A549 (cell line): ENCODE measurements at regions not wholly inside any gene's neighbourhood (a gene's known extent, or its start where the extent isn't known, plus 50 kb on each side); places are given as distances from the start of the nearest gene placed in this dataset.

ENCODE experiments used
- ATAC-seq, 2 experiments: fragments of 200-7000 bp in 1 of 2; fragments of >200 bp in 1 of 2; cut with Nextera tagmentation in 1 of 2; cut with Tn5 transposase in 1 of 2; 3 replicates each; pipeline versions ENCODE4 v1.8.0 to v1.9.1; 2018 to 2020; ENCODE audit warnings: mild to moderate bottlenecking in 1 of 2, moderate library complexity in 1 of 2
- CTCF ChIA-PET: fragments of 300-600 bp; sonication (Branson Sonifier 250); formaldehyde crosslinking; extraction: SDS; loops from one replicate; lab custom pipeline; 2021; ENCODE audit warnings: antibody characterized with exemption, inconsistent platforms; lab: Yijun Ruan, JAX
- POLR2A ChIA-PET: fragments of 350-600 bp; formaldehyde crosslinking; extraction: SDS; loops from one replicate; lab custom pipeline; 2021; ENCODE audit warnings: antibody characterized with exemption, inconsistent platforms; lab: Yijun Ruan, JAX
- DNase-seq, 2 experiments: peaks; one replicate each; pipeline versions ENCODE4 v3.0.0 to v3.0.0-alpha.2; 2011 to 2016; ENCODE audit warnings: low read depth in 1 of 2, low spot score in 1 of 2
- FAIRE-seq: peaks from 2 replicates; lab custom pipeline; 2011; peaks lifted over from hg19 to GRCh38; lab: Jason Lieb, UNC
- H3K27ac ChIP-seq, 2 experiments: fragments of >200 bp; sonication (Bioruptor Twin); formaldehyde crosslinking; 3 replicates each; pipeline ENCODE4 v1.5.1; 2016 to 2017
- H3K4me1 ChIP-seq: fragments of >200 bp; sonication (Bioruptor Twin); formaldehyde crosslinking; 3 replicates; pipeline ENCODE4 v1.6.1; 2016
- H3K4me2 ChIP-seq: fragments of >200 bp; sonication (Bioruptor Twin); formaldehyde crosslinking; 3 replicates; pipeline ENCODE4 v1.6.1; 2016
- H3K4me3 ChIP-seq: fragments of >200 bp; sonication (Bioruptor Twin); formaldehyde crosslinking; 3 replicates; pipeline ENCODE4 v1.5.1; 2016
- H3K9me3 ChIP-seq: fragments of >200 bp; sonication (Bioruptor Twin); formaldehyde crosslinking; 3 replicates; pipeline ENCODE4 v1.6.1; 2016
- BCL3 ChIP-seq: fragments of >200 bp; sonication (Bioruptor Twin); formaldehyde crosslinking; IDR thresholded peaks from 3 replicates; pipeline ENCODE4 v1.6.1; 2016
- CBX2 ChIP-seq: fragments of 200-600 bp; sonication (generic); IDR thresholded peaks from 2 replicates; pipeline ENCODE4 v1.6.1; 2016; ENCODE audit warnings: low read depth, mild to moderate bottlenecking, borderline replicate concordance
- CBX8 ChIP-seq: fragments of 200-600 bp; sonication (generic); IDR thresholded peaks from 2 replicates; pipeline ENCODE4 v1.6.1; 2016
- CHD2 ChIP-seq: fragments of 150-350 bp; IDR thresholded peaks from 2 replicates; pipeline ENCODE4 v1.6.1; 2014; ENCODE audit warnings: low read length; ENCODE audit not compliant: partially characterized antibody
- EHMT2 ChIP-seq: fragments of 200-600 bp; sonication (generic); IDR thresholded peaks from 2 replicates; pipeline ENCODE4 v1.6.1; 2016; ENCODE audit warnings: antibody characterized with exemption, low read depth, mild to moderate bottlenecking, moderate library complexity
- ELK1 ChIP-seq: fragments of 150-350 bp; IDR thresholded peaks from 2 replicates; pipeline ENCODE4 v1.6.1; 2014; ENCODE audit warnings: low read depth, mild to moderate bottlenecking, low read length
- EP300 ChIP-seq, 2 experiments: fragments of >200 bp; sonication (Bioruptor Twin); formaldehyde crosslinking; IDR thresholded peaks; 2 replicates in 1 of 2; 3 replicates in 1 of 2; pipeline ENCODE4 v1.6.1; 2016 to 2017
- ESRRA ChIP-seq: fragments of 150-350 bp; IDR thresholded peaks from 2 replicates; pipeline ENCODE4 v1.6.1; 2014; ENCODE audit warnings: mild to moderate bottlenecking, low read length, borderline replicate concordance
- FOSL2 ChIP-seq, 2 experiments: fragments of 450-650 bp in 1 of 2; fragments of >200 bp in 1 of 2; sonication (Bioruptor Twin) in 1 of 2; formaldehyde crosslinking; IDR thresholded peaks; 2 replicates each; pipeline versions ENCODE4 v1.5.0 to v1.6.1; 2016 to 2020; ENCODE audit warnings: mild to moderate bottlenecking in 1 of 2, moderate library complexity in 1 of 2
- GATA3 ChIP-seq: IDR thresholded peaks from 2 replicates; pipeline ENCODE4 v1.6.1; 2012; ENCODE audit warnings: borderline replicate concordance
- HES2 ChIP-seq: fragments of >200 bp; sonication (Bioruptor Twin); formaldehyde crosslinking; IDR thresholded peaks from 2 replicates; pipeline ENCODE4 v1.6.1; 2016
- HMGXB4 ChIP-seq: fragments of 250-450 bp; sonication (Bioruptor Pico); IDR thresholded peaks from 2 replicates; pipeline ENCODE4 v1.5.0; 2021; ENCODE audit warnings: mild to moderate bottlenecking, moderate library complexity, borderline replicate concordance
- HOXB13 ChIP-seq: fragments of 250-450 bp; sonication (Bioruptor Pico); IDR thresholded peaks from 2 replicates; pipeline ENCODE4 v1.5.0; 2020; ENCODE audit warnings: low read depth, mild to moderate bottlenecking, moderate library complexity
- HOXB5 ChIP-seq: fragments of 250-450 bp; sonication (Bioruptor Pico); IDR thresholded peaks from 2 replicates; pipeline ENCODE4 v1.5.0; 2020; ENCODE audit warnings: mild to moderate bottlenecking, moderate library complexity
- JUN ChIP-seq, 2 experiments: fragments of >200 bp; sonication (Bioruptor Twin); formaldehyde crosslinking; IDR thresholded peaks; 2 replicates in 1 of 2; 3 replicates in 1 of 2; pipeline ENCODE4 v1.6.1; 2016 to 2017
- JUNB ChIP-seq: fragments of >200 bp; sonication (Bioruptor Twin); formaldehyde crosslinking; IDR thresholded peaks from 2 replicates; pipeline ENCODE4 v1.6.1; 2016
- KDM5A ChIP-seq: fragments of 200-600 bp; sonication (generic); IDR thresholded peaks from 2 replicates; pipeline ENCODE4 v1.6.1; 2016; ENCODE audit warnings: antibody characterized with exemption, mild to moderate bottlenecking
- MAX ChIP-seq: IDR thresholded peaks from 2 replicates; pipeline ENCODE4 v1.6.1; 2012
- MAZ ChIP-seq: fragments of 150-350 bp; IDR thresholded peaks from 2 replicates; pipeline ENCODE4 v1.6.1; 2014; ENCODE audit warnings: antibody characterized with exemption, low read depth, low read length, borderline replicate concordance
- MYC ChIP-seq: IDR thresholded peaks from 2 replicates; pipeline ENCODE4 v1.6.1; 2012; ENCODE audit warnings: mild to moderate bottlenecking, inconsistent platforms, low read length, improper control_type of control experiment, borderline replicate concordance
- NPAS2 ChIP-seq: fragments of 250-450 bp; sonication (Bioruptor Pico); IDR thresholded peaks from 2 replicates; pipeline ENCODE4 v1.8.0; 2022; ENCODE audit warnings: mild to moderate bottlenecking, moderate library complexity, borderline replicate concordance
- NR3C1 ChIP-seq: fragments of >200 bp; sonication (Bioruptor Twin); formaldehyde crosslinking; IDR thresholded peaks from 3 replicates; pipeline ENCODE4 v1.6.1; 2017
- RAD21 ChIP-seq, 2 experiments: fragments of >200 bp in 1 of 2; sonication (Bioruptor Twin) in 1 of 2; formaldehyde crosslinking in 1 of 2; IDR thresholded peaks in 1 of 2; conservative IDR thresholded peaks in 1 of 2; 2 replicates in 1 of 2; 3 replicates in 1 of 2; pipeline ENCODE4 v1.6.1; 2012 to 2018; ENCODE audit warnings: inconsistent platforms in 1 of 2
- SMC3 ChIP-seq: fragments of >200 bp; sonication (Bioruptor Twin); formaldehyde crosslinking; IDR thresholded peaks from 3 replicates; pipeline ENCODE4 v1.6.1; 2018; ENCODE audit warnings: inconsistent platforms
- TFCP2L1 ChIP-seq: fragments of 250-450 bp; sonication (Bioruptor Pico); IDR thresholded peaks from 2 replicates; pipeline ENCODE4 v1.5.0; 2021; ENCODE audit warnings: mild to moderate bottlenecking
- ZC3H11A ChIP-seq: fragments of 450-650 bp; IDR thresholded peaks from 2 replicates; pipeline ENCODE4 v1.6.1; 2014; ENCODE audit warnings: antibody characterized with exemption, mild to moderate bottlenecking
- ZSCAN20 ChIP-seq: fragments of 250-450 bp; sonication (Bioruptor Pico); IDR thresholded peaks from 2 replicates; pipeline ENCODE4 v1.8.0; 2022; ENCODE audit warnings: mild to moderate bottlenecking, moderate library complexity
- WGBS: methylation state at CpG from one replicate; pipeline ENCODE4 v1.1.6; 2017; ENCODE audit errors: missing lambda C conversion rate; 5-methylcytosine and 5-hydroxymethylcytosine counted together

GRCh38 chr14:28613532-28613931 lies 153.1 kb upstream of the FOXG1 start:
- ATAC-seq, result no peak
- no peak for DNase-seq
- H3K4me1 ChIP-seq, result no peaks in the 10 kb centered on the region
- H3K9me3 ChIP-seq, result no peaks in the 10 kb centered on the region; the same call in 1 of the 3 replicates
- no peak overlapping the region for H3K27ac ChIP-seq
- ChIA-PET POLR2A (no interaction called here), CTCF (no interaction called here)
- H3K4me2 ChIP-seq, result no peak overlapping the region
- H3K4me3 ChIP-seq, result no peak overlapping the region
- TF ChIP-seq HOXB13 (CRISPR knock-in tag) (no peak), ELK1 (no peak), ZSCAN20 (no peak), MYC (no peak), MAX (no peak), KDM5A (no peak), RAD21 (conservative IDR thresholded peaks at IDR 0.05 in 1 of 2, IDR thresholded peaks at IDR 0.05 in 1 of 2) (no peak), CHD2 (no peak), EP300 (IDR thresholded peaks at IDR 0.05) (no peak), ZC3H11A (no peak), CBX8 (no peak), HES2 (no peak), CBX2 (no peak), MAZ (no peak)
- 55% methylated on average over 3 of the region's 3 CpGs for WGBS
- no peak for FAIRE-seq

GRCh38 chr14:28626780-28627179 lies 139.8 kb upstream of the FOXG1 start:
- H3K4me2 ChIP-seq, result no peak overlapping the region
- no peak for TF ChIP-seq ZC3H11A
- TF ChIP-seq, all 56 proteins: peak for 0
- Histone ChIP-seq H3K27ac (no peak overlapping the region), H3K9me3 (no peaks in the 10 kb centered on the region; the same call in 2 of the 3 replicates), H3K4me1 (no peaks in the 10 kb centered on the region), H3K4me3 (no peak overlapping the region)
- ChIA-PET CTCF (no interaction called here), POLR2A (no interaction called here)
- WGBS, result 33% methylated on average over 1 of the region's 1 CpG
- ATAC-seq (no peak), DNase-seq (no peak), FAIRE-seq (no peak)

GRCh38 chr14:28629328-28630004 lies 137.1 kb upstream of the FOXG1 start:
- CTCF ChIA-PET, result no interaction called here
- no peak for DNase-seq

More at GRCh38 chr14:28629328-28630004, 137.1 kb upstream of the FOXG1 start:
- FAIRE-seq (no peak), ATAC-seq (no peak)
- no peak overlapping the region for H3K4me2 ChIP-seq
- H3K4me3 ChIP-seq, result no peak overlapping the region
- H3K27ac ChIP-seq, result no peak overlapping the region
- 44% methylated on average over 4 of the region's 4 CpGs for WGBS
- POLR2A ChIA-PET, result no interaction called here
- H3K9me3 ChIP-seq, result no peaks in the 10 kb centered on the region; the same call in 1 of the 3 replicates
- H3K4me1 ChIP-seq, result no peaks in the 10 kb centered on the region
- no peak for TF ChIP-seq GATA3
- no peak for TF ChIP-seq ESRRA
- no peak for TF ChIP-seq CBX2
- no peak for TF ChIP-seq JUNB
- no peak for TF ChIP-seq TFCP2L1 (CRISPR knock-in tag)
- TF ChIP-seq EHMT2, result no peak
- TF ChIP-seq JUN (IDR thresholded peaks at IDR 0.05), result no peak
- TF ChIP-seq CHD2, result no peak
- TF ChIP-seq HMGXB4 (CRISPR knock-in tag), result no peak
- no peak for TF ChIP-seq SMC3
- TF ChIP-seq HOXB5 (CRISPR knock-in tag), result no peak
- no peak for TF ChIP-seq FOSL2 (IDR thresholded peaks at IDR 0.05)
- no peak for TF ChIP-seq FOSL2 (CRISPR knock-in tag; IDR thresholded peaks at IDR 0.05)
- no peak for TF ChIP-seq BCL3
- no peak for TF ChIP-seq HES2
- TF ChIP-seq ZC3H11A, result no peak
- TF ChIP-seq NPAS2 (CRISPR knock-in tag), result no peak
- TF ChIP-seq NR3C1, result no peak
